GM23248 (cell line): ENCODE measurements at regions not wholly inside any gene's neighbourhood (a gene's known extent, or its start where the extent isn't known, plus 50 kb on each side); places are given as distances from the start of the nearest gene placed in this dataset.

Experiments
- DNase-seq: peaks from one replicate; pipeline ENCODE4 v3.0.0-alpha.2; 2015
- H2AFZ ChIP-seq: fragments of 200-600 bp; sonication (generic); 2 replicates; pipeline ENCODE4 v1.6.1; 2016; ENCODE audit warnings: antibody characterized with exemption
- H3F3A ChIP-seq: fragments of 200-600 bp; sonication (generic); 2 replicates; pipeline ENCODE4 v1.6.1; 2016; ENCODE audit warnings: mild to moderate bottlenecking, antibody characterized with exemption, mixed run types; ENCODE audit not compliant: insufficient read depth
- H3K27ac ChIP-seq: fragments of 200-600 bp; sonication (generic); 2 replicates; pipeline ENCODE4 v1.5.1; 2016; ENCODE audit warnings: mild to moderate bottlenecking
- H3K27me3 ChIP-seq: fragments of 200-600 bp; sonication (generic); replicated peaks from 2 replicates; pipeline ENCODE4 v1.6.1; 2016; ENCODE audit warnings: mild to moderate bottlenecking; ENCODE audit not compliant: insufficient read depth
- H3K36me3 ChIP-seq: fragments of 200-600 bp; sonication (generic); 2 replicates; pipeline ENCODE4 v1.6.1; 2016; ENCODE audit warnings: low read depth, mild to moderate bottlenecking
- H3K4me1 ChIP-seq: fragments of 200-600 bp; sonication (generic); 2 replicates; pipeline ENCODE4 v1.6.1; 2016; ENCODE audit warnings: mild to moderate bottlenecking; ENCODE audit not compliant: insufficient read depth
- H3K4me2 ChIP-seq: fragments of 200-600 bp; sonication (generic); one replicate; pipeline ENCODE4 v1.6.1; 2016; ENCODE audit warnings: mild to moderate bottlenecking; ENCODE audit not compliant: unreplicated experiment
- H3K4me3 ChIP-seq: fragments of 200-600 bp; sonication (generic); 2 replicates; pipeline ENCODE4 v1.5.1; 2016; ENCODE audit warnings: mild to moderate bottlenecking
- H3K79me2 ChIP-seq: fragments of 200-600 bp; sonication (generic); 2 replicates; pipeline ENCODE4 v1.6.1; 2016; ENCODE audit warnings: mild to moderate bottlenecking; ENCODE audit not compliant: insufficient read depth
- H3K9ac ChIP-seq: fragments of 200-600 bp; sonication (generic); 2 replicates; pipeline ENCODE4 v1.6.1; 2016; ENCODE audit warnings: mild to moderate bottlenecking
- H3K9me2 ChIP-seq: fragments of 200-600 bp; sonication (generic); 2 replicates; pipeline ENCODE4 v1.6.1; 2016; ENCODE audit warnings: mixed run types, mild to moderate bottlenecking, moderate library complexity; ENCODE audit not compliant: insufficient read depth
- H3K9me3 ChIP-seq: fragments of 200-600 bp; sonication (generic); one replicate; pipeline ENCODE4 v1.6.1; 2017; ENCODE audit warnings: low read depth
- H4K20me1 ChIP-seq: fragments of 200-600 bp; sonication (generic); 2 replicates; pipeline ENCODE4 v1.6.0; 2016; ENCODE audit not compliant: insufficient read depth
- EZH2 ChIP-seq: fragments of 200-600 bp; sonication (generic); IDR thresholded peaks from 2 replicates; pipeline ENCODE4 v1.6.1; 2018; ENCODE audit warnings: antibody characterized with exemption, mild to moderate bottlenecking; ENCODE audit not compliant: insufficient read depth, poor library complexity, severe bottlenecking
- EZH2phosphoT487 ChIP-seq: fragments of 200-600 bp; sonication (generic); IDR thresholded peaks from 2 replicates; pipeline ENCODE4 v1.6.1; 2018; ENCODE audit warnings: antibody characterized with exemption, moderate library complexity, mild to moderate bottlenecking, low read depth; ENCODE audit not compliant: insufficient read depth
- WGBS, 2 experiments: methylation state at CpG; one replicate each; pipeline ENCODE4 v1.1.6; 2015 to 2017; ENCODE audit warnings: low lambda C conversion rate in 2 of 2, low coverage in 1 of 2; ENCODE audit errors: missing lambda C conversion rate in 2 of 2; 5-methylcytosine and 5-hydroxymethylcytosine counted together
- in situ Hi-C: fragments of 300-500 bp; cut with MboI; formaldehyde crosslinking; loops from 2 replicates; pipeline ENCODE4 v1.15.0; 2020

- H4K20me1 ChIP-seq, result no peaks in the 10 kb centered on the region
- H3K27me3 ChIP-seq, result no peaks in the 10 kb centered on the region
- 71 to 73% methylated on average over 3 of the region's 3 CpGs for WGBS, 2 experiments
- no peak overlapping the region for H2AFZ ChIP-seq
- no peaks in the 10 kb centered on the region for H3K9me2 ChIP-seq
- no peak for DNase-seq
- no peak overlapping the region for H3K4me2 ChIP-seq
- TF ChIP-seq EZH2phosphoT487 (no peak), EZH2 (no peak)
- no peak overlapping the region for H3K4me3 ChIP-seq
- H3K27ac ChIP-seq, result no peak overlapping the region
- no peaks in the 10 kb centered on the region for H3K9me3 ChIP-seq
- in situ Hi-C loops, result no loop called here
- peaks cover 13% of the 10 kb centered on the region for H3F3A ChIP-seq
- H3K9ac ChIP-seq, result no peak overlapping the region
- peaks cover 10% of the 10 kb centered on the region for H3K4me1 ChIP-seq
- no peaks in the 10 kb centered on the region for H3K79me2 ChIP-seq
- H3K36me3 ChIP-seq, result no peaks in the 10 kb centered on the region
Measured at GRCh38 chr11:130806746-130807145, 109.5 kb downstream of the SNX19 start.

- TF ChIP-seq EZH2phosphoT487 (no peak), EZH2 (no peak)
- WGBS, 2 experiments, result 97 to 100% methylated on average over 1 of the region's 1 CpG
- Histone ChIP-seq H3K9ac (no peak overlapping the region), H3K36me3 (no peaks in the 10 kb centered on the region), H4K20me1 (no peaks in the 10 kb centered on the region), H2AFZ (no peak overlapping the region), H3K79me2 (no peaks in the 10 kb centered on the region), H3K4me1 (no peaks in the 10 kb centered on the region), H3K27ac (no peak overlapping the region), H3K9me2 (no peaks in the 10 kb centered on the region), H3K4me2 (no peak overlapping the region), H3F3A (no peaks in the 10 kb centered on the region), H3K27me3 (0 out of 2 replicates have a peak, but pooled peaks cover 12% of the 10 kb centered on the region), H3K9me3 (no peaks in the 10 kb centered on the region), H3K4me3 (no peak overlapping the region)
- in situ Hi-C loops, result no loop called here
- DNase-seq, result no peak
Measured at GRCh38 chr11:130808541-130808940, 107.7 kb downstream of the SNX19 start.

- no peaks in the 10 kb centered on the region for H3K9me3 ChIP-seq
- H3K4me3 ChIP-seq, result no peak overlapping the region
- no peaks in the 10 kb centered on the region for H3K36me3 ChIP-seq
- H3K79me2 ChIP-seq, result no peaks in the 10 kb centered on the region
- no peaks in the 10 kb centered on the region for H4K20me1 ChIP-seq
- H3K9me2 ChIP-seq, result no peaks in the 10 kb centered on the region
- no peak overlapping the region for H3K27ac ChIP-seq
- no peak overlapping the region for H3K4me2 ChIP-seq
- H3K4me1 ChIP-seq, result no peaks in the 10 kb centered on the region
- TF ChIP-seq EZH2 (no peak), EZH2phosphoT487 (no peak)
- no peak overlapping the region for H3K9ac ChIP-seq
- in situ Hi-C loops, result no loop called here
- no peak for DNase-seq
- 0 out of 2 replicates have a peak, but pooled peaks cover 18% of the 10 kb centered on the region for H3K27me3 ChIP-seq
- 93 to 94% methylated on average over 8 of the region's 8 CpGs for WGBS, 2 experiments
- H3F3A ChIP-seq, result no peaks in the 10 kb centered on the region
- H2AFZ ChIP-seq, result no peak overlapping the region
Measured at GRCh38 chr11:130813196-130813595, 103.1 kb downstream of the SNX19 start.

GRCh38 chr11:130813638-130814037 is 102.6 kb downstream of the SNX19 start:
- Histone ChIP-seq H2AFZ (no peak overlapping the region), H3K9me2 (no peaks in the 10 kb centered on the region), H3K4me3 (no peak overlapping the region), H3F3A (no peaks in the 10 kb centered on the region), H3K4me2 (no peak overlapping the region), H4K20me1 (no peaks in the 10 kb centered on the region), H3K4me1 (no peaks in the 10 kb centered on the region), H3K27me3 (0 out of 2 replicates have a peak, but pooled peaks cover 18% of the 10 kb centered on the region), H3K36me3 (no peaks in the 10 kb centered on the region), H3K9ac (no peak overlapping the region), H3K79me2 (no peaks in the 10 kb centered on the region), H3K27ac (no peak overlapping the region), H3K9me3 (no peaks in the 10 kb centered on the region)
- in situ Hi-C loops, result no loop called here
- no peak for DNase-seq
- WGBS, 2 experiments, result 73 to 78% methylated on average over 3 of the region's 3 CpGs
- TF ChIP-seq EZH2phosphoT487 (no peak), EZH2 (no peak)

- TF ChIP-seq EZH2 (no peak), EZH2phosphoT487 (no peak)
- Histone ChIP-seq H4K20me1 (no peaks in the 10 kb centered on the region), H3K27me3 (peaks cover 20% of the 10 kb centered on the region; the same call in 1 of the 2 replicates), H3K27ac (no peak overlapping the region), H3K4me1 (no peaks in the 10 kb centered on the region; the same call in 1 of the 2 replicates), H3K79me2 (no peaks in the 10 kb centered on the region), H3K9ac (no peak overlapping the region), H3K4me2 (no peak overlapping the region), H3K4me3 (no peak overlapping the region), H3K36me3 (no peaks in the 10 kb centered on the region), H3K9me2 (no peaks in the 10 kb centered on the region), H3F3A (no peaks in the 10 kb centered on the region), H2AFZ (no peak overlapping the region), H3K9me3 (no peaks in the 10 kb centered on the region)
- in situ Hi-C loops, result no loop called here
- DNase-seq, result no peak
- WGBS, 2 experiments, result 71% methylated on average over 4 of the region's 4 CpGs
Measured at GRCh38 chr11:130814440-130815096, 101.7 kb downstream of the SNX19 start.
